ENCODE measurements at regions not wholly inside any gene's neighbourhood (a gene's known extent, or its start where the extent isn't known, plus 50 kb on each side); places are given as distances from the start of the nearest gene placed in this dataset.

- Histone ChIP-seq H3K27ac (ENCODE audit: insufficient read length, low read depth, low read length) (no peak overlapping the region), H4K91ac (ENCODE audit: insufficient read length, low read depth, low read length) (no peak overlapping the region), H2AK5ac (ENCODE audit: insufficient read length, low read length) (no peak overlapping the region), H3K9me3 (ENCODE audit: control insufficient read depth, low read depth, low read length) (peaks cover 80% of the 10 kb centered on the region), H2BK120ac (ENCODE audit: low read depth, low read length, poor library complexity, severe bottlenecking) (no peak overlapping the region), H3K27me3 (ENCODE audit: insufficient read depth, low read length) (no peaks in the 10 kb centered on the region), H2BK20ac (ENCODE audit: low read depth, low read length, poor library complexity, severe bottlenecking) (no peak overlapping the region), H4K5ac (ENCODE audit: insufficient read length, low read depth, low read length) (no peak overlapping the region), H3K4me2 (ENCODE audit: insufficient read depth, insufficient read length, low read length) (no peak overlapping the region), H4K8ac (replicated peaks; ENCODE audit: insufficient read length, low read depth, low read length) (no peak overlapping the region), H2BK5ac (ENCODE audit: insufficient read length, low read length) (no peak overlapping the region), H3K23me2 (ENCODE audit: insufficient read length, low read depth, low read length, poor library complexity, severe bottlenecking) (no peaks in the 10 kb centered on the region), H2BK15ac (ENCODE audit: low read depth, low read length) (no peak overlapping the region), H3K79me1 (ENCODE audit: insufficient read depth, low read depth, low read length, poor library complexity, severe bottlenecking) (no peaks in the 10 kb centered on the region), H3K4ac (ENCODE audit: low read depth, low read length) (no peak overlapping the region), H3K4me1 (ENCODE audit: insufficient read depth, low read length) (no peaks in the 10 kb centered on the region), H3K14ac (ENCODE audit: insufficient read depth, low read length) (no peak overlapping the region), H4K20me1 (ENCODE audit: control insufficient read depth, insufficient read depth, insufficient read length) (no peaks in the 10 kb centered on the region), H3K79me2 (ENCODE audit: insufficient read depth, low read length) (no peaks in the 10 kb centered on the region), H2AFZ (ENCODE audit: low read length) (no peak overlapping the region), H2BK12ac (ENCODE audit: insufficient read length, low read depth, low read length) (no peak overlapping the region), H3K56ac (ENCODE audit: insufficient read length, low read depth, low read length) (no peak overlapping the region), H3K18ac (ENCODE audit: insufficient read length, low read depth, low read length) (no peak overlapping the region), H3K9ac (ENCODE audit: extremely low read depth, insufficient read length, low read length) (no peak overlapping the region), H3T11ph (ENCODE audit: low read length) (no peak overlapping the region), H3K23ac (ENCODE audit: insufficient read length, low read depth, low read length) (no peak overlapping the region)
- TF ChIP-seq CTCF (conservative IDR thresholded peaks at IDR 0.05), result no peak
- H3K4me1 Mint-ChIP-seq, result no peaks in the 10 kb centered on the region
- DNase-seq, result no peak
- no peak overlapping the region for H3K27ac Mint-ChIP-seq
- no peak overlapping the region for H3K4me3 Mint-ChIP-seq
- H3K9me3 Mint-ChIP-seq, result peaks cover 87 to 88% of the 10 kb centered on the region in 2 experiments
- WGBS (ENCODE audit: extremely low coverage, insufficient read length, low lambda C conversion rate), result no CpG with 5 or more reads among the region's 8 CpGs
- H3K27me3 Mint-ChIP-seq (ENCODE audit: low read depth), result peaks cover 20% of the 10 kb centered on the region
- peaks cover 47 to 65% (median 51%) of the 10 kb centered on the region in 3 experiments for H3K36me3 Mint-ChIP-seq (ENCODE audit: insufficient read depth in 1 of 3, low read depth in 3 of 3)
Observed at GRCh38 chr22:10780281-10780680, 4747.7 kb upstream of the OR11H1 start.
